PC-3 (cell line): ENCODE measurements at regions not wholly inside any gene's neighbourhood (a gene's known extent, or its start where the extent isn't known, plus 50 kb on each side); places are given as distances from the start of the nearest gene placed in this dataset.

Experiments used
- ATAC-seq: fragments of 200-7000 bp; cut with Tn5 transposase; 2 replicates; pipeline ENCODE4 v1.9.1; 2020; ENCODE audit warnings: mild to moderate bottlenecking, moderate library complexity
- BruUV-seq: library from RNA; stranded (reverse); fragments of 400-500 nt; replicated peaks from 2 replicates; lab custom pipeline; 2021; lab: Mats Ljungman, UMichigan
- CTCF ChIA-PET: fragments of 300-600 bp; sonication (Branson Sonifier 250); formaldehyde crosslinking; loops from one replicate; lab custom pipeline; 2022; ENCODE audit warnings: antibody characterized with exemption; lab: Charles Lee
- POLR2A ChIA-PET: fragments of 300-600 bp; sonication (Branson Sonifier 250); formaldehyde crosslinking; loops from one replicate; lab custom pipeline; 2022; ENCODE audit warnings: antibody characterized with exemption; ENCODE audit not compliant: unreplicated experiment; lab: Charles Lee
- DNase-seq: peaks from one replicate; pipeline ENCODE4 v3.0.0-alpha.2; 2015
- H2AFZ ChIP-seq: fragments of 300-600 bp; sonication (generic); 2 replicates; pipeline ENCODE4 v1.6.0; 2016; ENCODE audit warnings: antibody characterized with exemption, low read length
- H3F3A ChIP-seq: fragments of 300-600 bp; sonication (generic); one replicate; pipeline ENCODE4 v1.6.0; 2017; ENCODE audit warnings: antibody characterized with exemption, low read length, control low read depth, mild to moderate bottlenecking; ENCODE audit not compliant: unreplicated experiment
- H3K27ac ChIP-seq: fragments of 300-600 bp; sonication (generic); 2 replicates; pipeline ENCODE4 v1.5.1; 2016; ENCODE audit warnings: mild to moderate bottlenecking, low read length
- H3K27me3 ChIP-seq: fragments of 300-600 bp; sonication (generic); 2 replicates; pipeline ENCODE4 v1.6.1; 2016; ENCODE audit warnings: low read length, mixed read lengths
- H3K36me3 ChIP-seq: fragments of 300-600 bp; sonication (generic); 2 replicates; pipeline ENCODE4 v1.6.1; 2016; ENCODE audit warnings: low read depth, mixed run types, low read length, mixed read lengths
- H3K4me1 ChIP-seq: fragments of 300-600 bp; sonication (generic); 2 replicates; pipeline ENCODE4 v1.5.1; 2016; ENCODE audit warnings: low read length; ENCODE audit not compliant: insufficient read depth
- H3K4me2 ChIP-seq: fragments of 300-600 bp; sonication (generic); 2 replicates; pipeline ENCODE4 v1.6.0; 2016; ENCODE audit warnings: low read length
- H3K4me3 ChIP-seq: fragments of 300-600 bp; sonication (generic); 2 replicates; pipeline ENCODE4 v1.5.1; 2016; ENCODE audit warnings: mild to moderate bottlenecking, low read length, mixed read lengths
- H3K79me2 ChIP-seq: fragments of 300-600 bp; sonication (generic); 2 replicates; pipeline ENCODE4 v1.6.1; 2017; ENCODE audit warnings: low read length, mixed read lengths
- H3K9ac ChIP-seq: fragments of 300-600 bp; sonication (generic); 2 replicates; pipeline ENCODE4 v1.6.0; 2016; ENCODE audit warnings: mild to moderate bottlenecking, low read length
- H3K9me2 ChIP-seq: fragments of 300-600 bp; sonication (generic); replicated peaks from 2 replicates; pipeline ENCODE4 v1.6.1; 2016; ENCODE audit warnings: mixed run types, low read length, mixed read lengths
- H3K9me3 ChIP-seq: fragments of 300-600 bp; sonication (generic); 2 replicates; pipeline ENCODE4 v1.6.1; 2016; ENCODE audit warnings: low read length, mixed read lengths
- H4K20me1 ChIP-seq: fragments of 300-600 bp; sonication (generic); 2 replicates; pipeline ENCODE4 v1.6.1; 2016; ENCODE audit warnings: low read length, mixed read lengths
- EZH2 ChIP-seq: fragments of 300-600 bp; sonication (generic); IDR thresholded peaks from one replicate; pipeline ENCODE4 v1.6.1; 2017; ENCODE audit warnings: antibody characterized with exemption, mild to moderate bottlenecking, low read length; ENCODE audit not compliant: unreplicated experiment
- EZH2phosphoT487 ChIP-seq: fragments of 300-600 bp; sonication (generic); IDR thresholded peaks from 2 replicates; pipeline ENCODE4 v1.6.1; 2018; ENCODE audit warnings: mild to moderate bottlenecking, antibody characterized with exemption, low read length, borderline replicate concordance
- intact Hi-C: fragments of 100-400 bp; cut with micrococcal nuclease; formaldehyde crosslinking; loops from 2 replicates; pipeline ENCODE4 v1.9.0; 2023
- TF ChIP-seq, protein P1 (sequence below): fragments of 300-600 bp; sonication (generic); conservative IDR thresholded peaks from 2 replicates; pipeline ENCODE4 v1.5.1; 2017; ENCODE audit warnings: antibody characterized with exemption, low read depth, mild to moderate bottlenecking, low read length

DNA sequence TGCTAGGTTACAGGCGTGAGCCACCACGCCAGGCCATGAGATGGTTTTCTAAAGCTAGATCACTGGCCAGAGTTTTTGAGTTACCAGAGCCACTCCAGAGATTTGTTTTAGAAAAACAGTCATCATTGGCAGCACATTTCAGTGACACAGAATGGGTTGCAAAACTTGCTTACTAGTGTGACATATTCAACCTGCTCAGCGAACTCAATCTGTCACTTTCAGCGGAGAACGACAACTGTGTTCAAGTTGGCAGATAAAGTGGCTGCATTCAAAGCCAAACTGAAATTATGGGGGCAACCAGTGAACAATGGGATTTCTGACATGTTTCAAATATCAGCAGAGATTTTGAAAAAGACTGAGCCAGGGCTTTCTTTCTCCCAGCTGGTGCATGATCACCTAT lies 456.3 kb upstream of the ISX start:
- no peaks in the 10 kb centered on the region for H3K36me3 ChIP-seq
- H3K27me3 ChIP-seq = no peaks in the 10 kb centered on the region
- no peak overlapping the region for H2AFZ ChIP-seq
- no peak overlapping the region for H3K27ac ChIP-seq
- ChIA-PET POLR2A (no interaction called here), CTCF (no interaction called here)
- intact Hi-C loops = no loop called here
- H3K9me3 ChIP-seq = no peaks in the 10 kb centered on the region
- TF ChIP-seq EZH2 = no peak
- TF ChIP-seq, protein P1, sequence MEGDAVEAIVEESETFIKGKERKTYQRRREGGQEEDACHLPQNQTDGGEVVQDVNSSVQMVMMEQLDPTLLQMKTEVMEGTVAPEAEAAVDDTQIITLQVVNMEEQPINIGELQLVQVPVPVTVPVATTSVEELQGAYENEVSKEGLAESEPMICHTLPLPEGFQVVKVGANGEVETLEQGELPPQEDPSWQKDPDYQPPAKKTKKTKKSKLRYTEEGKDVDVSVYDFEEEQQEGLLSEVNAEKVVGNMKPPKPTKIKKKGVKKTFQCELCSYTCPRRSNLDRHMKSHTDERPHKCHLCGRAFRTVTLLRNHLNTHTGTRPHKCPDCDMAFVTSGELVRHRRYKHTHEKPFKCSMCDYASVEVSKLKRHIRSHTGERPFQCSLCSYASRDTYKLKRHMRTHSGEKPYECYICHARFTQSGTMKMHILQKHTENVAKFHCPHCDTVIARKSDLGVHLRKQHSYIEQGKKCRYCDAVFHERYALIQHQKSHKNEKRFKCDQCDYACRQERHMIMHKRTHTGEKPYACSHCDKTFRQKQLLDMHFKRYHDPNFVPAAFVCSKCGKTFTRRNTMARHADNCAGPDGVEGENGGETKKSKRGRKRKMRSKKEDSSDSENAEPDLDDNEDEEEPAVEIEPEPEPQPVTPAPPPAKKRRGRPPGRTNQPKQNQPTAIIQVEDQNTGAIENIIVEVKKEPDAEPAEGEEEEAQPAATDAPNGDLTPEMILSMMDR = no peak
- TF ChIP-seq EZH2phosphoT487 = no peak
- no peak for ATAC-seq
- no peak overlapping the region for H3K4me2 ChIP-seq
- no peak for DNase-seq
- H3K9me2 ChIP-seq = no peaks in the 10 kb centered on the region
- no peaks in the 10 kb centered on the region for H3K79me2 ChIP-seq
- H4K20me1 ChIP-seq = no peaks in the 10 kb centered on the region
- no peak overlapping the region for H3K9ac ChIP-seq
- BruUV-seq = no TSS peak
- H3K4me1 ChIP-seq = no peaks in the 10 kb centered on the region
- no peak overlapping the region for H3K4me3 ChIP-seq
- no peaks in the 10 kb centered on the region for H3F3A ChIP-seq

DNA sequence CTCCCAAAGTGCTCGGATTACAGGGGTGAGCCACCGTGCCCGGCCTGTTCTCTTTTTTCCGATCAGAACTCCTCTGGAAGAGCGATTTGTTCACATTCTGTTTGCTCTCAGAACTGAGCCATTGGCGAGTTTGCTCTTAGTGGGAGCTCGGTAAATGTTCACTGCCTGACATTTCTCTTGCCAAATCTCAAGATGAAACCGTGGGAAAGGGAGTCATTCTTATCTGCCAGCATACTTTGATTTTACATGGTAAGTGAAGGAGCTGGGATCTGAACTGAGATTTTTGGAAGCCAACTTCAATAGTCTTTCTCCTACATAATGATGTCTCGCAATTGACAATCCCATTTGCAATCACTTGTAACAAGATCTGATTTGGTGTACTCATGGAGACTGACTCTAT lies 445.8 kb upstream of the ISX start:
- Histone ChIP-seq H3K9me2 (no peaks in the 10 kb centered on the region), H3K4me1 (no peaks in the 10 kb centered on the region), H3F3A (no peaks in the 10 kb centered on the region), H3K36me3 (no peaks in the 10 kb centered on the region), H3K4me2 (no peak overlapping the region), H3K9ac (no peak overlapping the region), H3K27ac (no peak overlapping the region), H3K9me3 (no peaks in the 10 kb centered on the region), H4K20me1 (no peaks in the 10 kb centered on the region), H2AFZ (no peak overlapping the region), H3K4me3 (no peak overlapping the region), H3K27me3 (no peaks in the 10 kb centered on the region), H3K79me2 (no peaks in the 10 kb centered on the region)
- POLR2A ChIA-PET = no interaction called here
- CTCF ChIA-PET = no interaction called here
- intact Hi-C loops = no loop called here
- DNase-seq = no peak
- no TSS peak for BruUV-seq
- TF ChIP-seq, protein P1 = no peak
- TF ChIP-seq EZH2phosphoT487 (no peak), EZH2 (no peak)
- ATAC-seq = no peak

DNA sequence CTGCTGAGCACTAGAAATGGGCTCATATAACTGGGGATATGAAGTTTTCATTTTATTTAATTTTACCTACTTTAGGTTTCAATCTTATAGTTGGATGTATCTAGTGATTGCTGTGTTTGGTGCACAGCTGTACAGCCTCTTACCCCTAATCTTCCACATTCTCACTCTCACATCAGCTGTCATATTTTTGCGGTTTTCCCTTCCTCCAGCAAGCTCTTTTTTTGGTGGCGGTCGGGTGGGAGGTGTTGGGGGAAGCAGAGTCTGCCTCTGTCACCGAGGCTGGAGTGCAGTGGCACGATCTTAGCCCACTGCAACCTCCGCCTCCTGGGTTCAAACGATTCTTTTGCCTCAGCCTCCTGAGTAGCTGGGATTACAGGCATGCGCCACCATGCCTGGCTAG lies 445.1 kb upstream of the ISX start:
- ATAC-seq = no peak
- Histone ChIP-seq H3K27ac (no peak overlapping the region), H3K9me2 (no peaks in the 10 kb centered on the region), H4K20me1 (no peaks in the 10 kb centered on the region), H3K9ac (no peak overlapping the region), H3K4me3 (no peak overlapping the region), H2AFZ (no peak overlapping the region), H3K4me2 (no peak overlapping the region), H3K36me3 (no peaks in the 10 kb centered on the region), H3K27me3 (no peaks in the 10 kb centered on the region), H3F3A (no peaks in the 10 kb centered on the region), H3K79me2 (no peaks in the 10 kb centered on the region), H3K4me1 (no peaks in the 10 kb centered on the region), H3K9me3 (no peaks in the 10 kb centered on the region)
- TF ChIP-seq, protein P1 = no peak
- no peak for TF ChIP-seq EZH2phosphoT487
- no peak for TF ChIP-seq EZH2
- ChIA-PET CTCF (no interaction called here), POLR2A (no interaction called here)
- no peak for DNase-seq
- BruUV-seq = no TSS peak
- intact Hi-C loops = no loop called here
